GM12878 (cell line): ENCODE measurements at regions not wholly inside any gene's neighbourhood (a gene's known extent, or its start where the extent isn't known, plus 50 kb on each side); places are given as distances from the start of the nearest gene placed in this dataset.

ENCODE experiments used
- BCL11A ChIP-seq: IDR thresholded peaks from 2 replicates; pipeline ENCODE4 v1.6.1; 2011; ENCODE audit warnings: low read depth, low read length
- BCL3 ChIP-seq: IDR thresholded peaks from 2 replicates; pipeline ENCODE4 v1.6.1; 2011; ENCODE audit warnings: borderline replicate concordance, low read depth, mild to moderate bottlenecking, moderate library complexity, low read length; ENCODE audit not compliant: insufficient read depth, poor library complexity, severe bottlenecking
- CEBPZ ChIP-seq: fragments of 150-350 bp; IDR thresholded peaks from 2 replicates; pipeline ENCODE4 v1.6.1; 2016; ENCODE audit warnings: low read depth, low read length
- E2F8 ChIP-seq: fragments of 450-650 bp; IDR thresholded peaks from 2 replicates; pipeline ENCODE4 v1.6.1; 2018; ENCODE audit warnings: mild to moderate bottlenecking, low read depth, moderate library complexity; ENCODE audit not compliant: partially characterized antibody
- EGR1 ChIP-seq, 2 experiments: IDR thresholded peaks; 1 replicate in 1 of 2; 2 replicates in 1 of 2; pipeline ENCODE4 v1.6.1; 2011 to 2012; ENCODE audit warnings: low read depth in 2 of 2, low read length in 2 of 2, borderline replicate concordance in 1 of 2, mild to moderate bottlenecking in 1 of 2, moderate library complexity in 1 of 2
- ELK1 ChIP-seq: IDR thresholded peaks from 2 replicates; pipeline ENCODE4 v1.6.1; 2012; ENCODE audit warnings: low read depth, low read length, improper control_type of control experiment
- FOXM1 ChIP-seq: IDR thresholded peaks from 2 replicates; pipeline ENCODE4 v1.6.1; 2012; ENCODE audit warnings: low read depth, mild to moderate bottlenecking, inconsistent platforms, low read length, moderate library complexity
- HCFC1 ChIP-seq: fragments of 150-350 bp; IDR thresholded peaks from 2 replicates; pipeline ENCODE4 v1.6.1; 2014; ENCODE audit warnings: low read length
- IKZF1 ChIP-seq: fragments of 450-650 bp; conservative IDR thresholded peaks from 2 replicates; pipeline ENCODE4 v1.6.1; 2017; ENCODE audit warnings: antibody characterized with exemption, mild to moderate bottlenecking
- IKZF2 ChIP-seq, 2 experiments: fragments of 450-650 bp; IDR thresholded peaks; 2 replicates each; pipeline ENCODE4 v1.6.1; 2017; ENCODE audit warnings: mild to moderate bottlenecking in 2 of 2, moderate library complexity in 2 of 2
- KDM1A ChIP-seq: fragments of 200-600 bp; sonication (generic); IDR thresholded peaks from 2 replicates; pipeline ENCODE4 v1.6.1; 2016; ENCODE audit warnings: borderline replicate concordance
- KLF5 ChIP-seq: fragments of 450-650 bp; IDR thresholded peaks from 2 replicates; pipeline ENCODE4 v1.6.1; 2014; ENCODE audit warnings: mild to moderate bottlenecking; ENCODE audit not compliant: partially characterized antibody
- MYC ChIP-seq: IDR thresholded peaks from 2 replicates; pipeline ENCODE4 v1.6.1; 2011; ENCODE audit warnings: mild to moderate bottlenecking, low read length, moderate library complexity, inconsistent platforms; ENCODE audit not compliant: insufficient read depth, insufficient replicate concordance, insufficient read length, severe bottlenecking
- NBN ChIP-seq: fragments of 450-650 bp; IDR thresholded peaks from 2 replicates; pipeline ENCODE4 v1.6.1; 2016
- NR2F1 ChIP-seq: fragments of 450-650 bp; conservative IDR thresholded peaks from 2 replicates; pipeline ENCODE4 v1.6.1; 2017; ENCODE audit warnings: mild to moderate bottlenecking
- RCOR1 ChIP-seq: conservative IDR thresholded peaks from 2 replicates; pipeline ENCODE4 v1.6.1; 2012; ENCODE audit warnings: low read depth, low read length, improper control_type of control experiment
- SUPT20H ChIP-seq: IDR thresholded peaks from 2 replicates; pipeline ENCODE4 v1.6.1; 2011; ENCODE audit warnings: low read depth, mild to moderate bottlenecking, low read length, moderate library complexity, borderline replicate concordance; ENCODE audit not compliant: control insufficient read depth
- TCF12 ChIP-seq: IDR thresholded peaks from 2 replicates; pipeline ENCODE4 v1.6.1; 2011; ENCODE audit warnings: low read depth, mild to moderate bottlenecking, low read length
- USF1 ChIP-seq: IDR thresholded peaks from 2 replicates; pipeline ENCODE4 v1.6.1; 2011; ENCODE audit warnings: borderline replicate concordance, low read depth, mild to moderate bottlenecking, moderate library complexity, mixed read lengths, low read length; ENCODE audit not compliant: insufficient read depth; ENCODE audit errors: extremely low read length
- ZNF24 ChIP-seq: fragments of 450-650 bp; IDR thresholded peaks from 2 replicates; pipeline ENCODE4 v1.6.1; 2017; ENCODE audit warnings: antibody characterized with exemption, mild to moderate bottlenecking
- ZNF622 ChIP-seq: fragments of 450-650 bp; IDR thresholded peaks from 2 replicates; pipeline ENCODE4 v1.6.1; 2017; ENCODE audit warnings: mild to moderate bottlenecking, inconsistent platforms
- ZZZ3 ChIP-seq: IDR thresholded peaks from 2 replicates; pipeline ENCODE4 v1.6.1; 2011; ENCODE audit warnings: low read depth; ENCODE audit not compliant: control insufficient read depth, insufficient read length

GRCh38 chr11:59273373-59273841, 60.7 kb upstream of the MPEG1 start (continued):
- TF ChIP-seq FOXM1: peak; percentile 93
- TF ChIP-seq RCOR1: 0 out of 2 replicates have a peak, but pooled peaks have one; percentile 36
- TF ChIP-seq MYC: no peak
- TF ChIP-seq IKZF1: peak; percentile 94
- no peak for TF ChIP-seq E2F8
- TF ChIP-seq BCL11A: peak; percentile 74; the same call in 1 of the 2 replicates
- peak; percentile 61 for TF ChIP-seq NBN
- no peak for TF ChIP-seq ZZZ3
- no peak for TF ChIP-seq ELK1
- no peak; a peak in 1 of 3 replicates for TF ChIP-seq EGR1 (IDR thresholded peaks at IDR 0.05; ENCODE audit: borderline replicate concordance in 1 of 2, low read depth in 2 of 2, low read length in 2 of 2)
- TF ChIP-seq IKZF2 (IDR thresholded peaks at IDR 0.05): peak; percentile 86 to 87
- peak; percentile 85 for TF ChIP-seq TCF12
- TF ChIP-seq KDM1A: no peak
- TF ChIP-seq SUPT20H: no peak
- no peak for TF ChIP-seq HCFC1
- TF ChIP-seq ZNF24: no peak
- no peak for TF ChIP-seq CEBPZ
- TF ChIP-seq NR2F1: no peak; the same call in 1 of the 2 replicates
- no peak for TF ChIP-seq ZNF622
- no peak for TF ChIP-seq KLF5
- no peak for TF ChIP-seq BCL3
- TF ChIP-seq USF1: no peak
